Activated CD4-positive, alpha-beta memory T cell treated with anti-CD3 and anti-CD28 coated beads for 36 hours (primary cell): ENCODE measurements at regions not wholly inside any gene's neighbourhood (a gene's known extent, or its start where the extent isn't known, plus 50 kb on each side); places are given as distances from the start of the nearest gene placed in this dataset.

Experiments used
- CTCF ChIA-PET: fragments of 350-600 bp; sonication (Branson Sonifier 250); formaldehyde crosslinking; loops from one replicate; lab custom pipeline; 2021; ENCODE audit warnings: antibody characterized with exemption, inconsistent platforms; lab: Charles Lee
- POLR2A ChIA-PET: fragments of 350-600 bp; sonication (Branson Sonifier 250); formaldehyde crosslinking; loops from one replicate; lab custom pipeline; 2021; ENCODE audit warnings: antibody characterized with exemption; lab: Charles Lee
- DNase-seq: peaks from one replicate; pipeline ENCODE4 v3.0.0-alpha.2; 2020
- H3K27ac Mint-ChIP-seq: one replicate; pipeline ENCODE4 v1.8.0; 2021; ENCODE audit warnings: mixed read lengths
- H3K27me3 Mint-ChIP-seq: one replicate; pipeline ENCODE4 v1.8.0; 2021; ENCODE audit warnings: mixed read lengths
- H3K36me3 Mint-ChIP-seq: one replicate; pipeline ENCODE4 v1.8.0; 2021; ENCODE audit warnings: mixed read lengths
- H3K4me1 Mint-ChIP-seq: one replicate; pipeline ENCODE4 v1.8.0; 2021; ENCODE audit warnings: low read depth, mixed read lengths
- H3K4me3 Mint-ChIP-seq: one replicate; pipeline ENCODE4 v1.8.0; 2021; ENCODE audit warnings: mild to moderate bottlenecking, mixed read lengths
- H3K9me3 Mint-ChIP-seq: one replicate; pipeline ENCODE4 v1.8.0; 2021; ENCODE audit warnings: mixed read lengths
- intact Hi-C: fragments of 100-400 bp; cut with micrococcal nuclease; formaldehyde crosslinking; loops from one replicate; pipeline ENCODE4 v1.15.1; 2023

DNA sequence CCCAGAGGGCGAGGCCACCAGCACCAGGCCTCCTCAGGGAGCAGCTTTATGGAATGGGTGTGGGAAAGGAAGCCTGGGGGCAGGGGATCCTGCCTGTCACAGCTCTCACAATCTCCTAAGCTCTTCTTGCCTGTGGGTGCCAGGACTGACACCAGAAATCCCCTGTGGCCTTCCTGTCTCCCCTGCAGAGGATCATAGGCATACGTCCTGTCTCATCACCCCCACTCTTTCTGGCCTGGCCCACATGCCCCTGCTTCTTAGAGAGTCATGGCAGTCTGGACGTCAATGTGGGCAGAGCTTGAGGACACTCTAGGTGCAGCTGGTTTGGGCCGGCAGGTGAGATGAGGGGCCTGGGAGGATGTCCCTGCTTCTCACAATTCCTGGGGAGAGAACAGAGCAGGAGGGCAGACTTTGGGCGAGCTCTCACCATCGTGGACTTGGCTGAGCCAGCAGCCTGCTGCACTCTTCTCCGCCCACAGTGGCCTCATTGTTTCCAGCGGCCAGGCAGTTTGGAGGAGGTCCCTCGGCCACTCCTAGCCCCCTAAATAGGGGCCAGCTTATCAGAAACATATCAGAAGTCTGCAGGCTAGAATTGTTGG lies 67.3 kb upstream of the ZFR start:
- Mint-ChIP-seq H3K4me1 (no peaks in the 10 kb centered on the region), H3K36me3 (no peaks in the 10 kb centered on the region), H3K9me3 (no peaks in the 10 kb centered on the region), H3K4me3 (no peak overlapping the region), H3K27ac (no peak overlapping the region), H3K27me3 (no peaks in the 10 kb centered on the region)
- ChIA-PET POLR2A (no interaction called here), CTCF (interaction anchor here (1.6 to 2.8 kb wide), 2 partner anchors 22 to 78 kb away, joined by 4 to 14 read pairs; no protein-coding TSS in a partner anchor)
- no peak for DNase-seq
- intact Hi-C loops = no loop called here

DNA sequence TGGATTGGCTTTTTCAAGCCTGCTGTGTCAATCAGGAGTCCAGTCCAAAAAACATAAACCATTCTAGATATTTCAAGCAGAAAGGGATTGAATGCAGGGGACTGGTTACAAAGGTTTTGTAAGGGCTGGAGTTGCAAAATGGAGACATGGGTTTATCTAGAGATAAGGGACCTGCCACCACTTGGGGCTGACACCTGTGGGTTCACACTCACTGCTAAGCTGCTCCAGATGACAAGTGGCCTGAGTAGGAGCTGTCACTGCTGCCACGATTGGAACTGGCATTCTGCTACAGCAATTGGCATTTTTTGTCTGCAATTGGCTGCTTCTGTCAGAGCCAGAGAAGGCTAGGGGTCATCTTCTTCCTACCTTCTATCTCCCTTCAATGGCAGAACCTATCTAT lies 66.3 kb upstream of the ZFR start:
- intact Hi-C loops = no loop called here
- Mint-ChIP-seq H3K27me3 (no peaks in the 10 kb centered on the region), H3K36me3 (no peaks in the 10 kb centered on the region), H3K4me3 (no peak overlapping the region), H3K4me1 (no peaks in the 10 kb centered on the region), H3K9me3 (no peaks in the 10 kb centered on the region), H3K27ac (no peak overlapping the region)
- POLR2A ChIA-PET = no interaction called here
- DNase-seq = no peak
- CTCF ChIA-PET = interaction anchor here (0.9 to 2.8 kb wide), 2 partner anchors 21 to 79 kb away, joined by 3 to 14 read pairs; no protein-coding TSS in a partner anchor

DNA sequence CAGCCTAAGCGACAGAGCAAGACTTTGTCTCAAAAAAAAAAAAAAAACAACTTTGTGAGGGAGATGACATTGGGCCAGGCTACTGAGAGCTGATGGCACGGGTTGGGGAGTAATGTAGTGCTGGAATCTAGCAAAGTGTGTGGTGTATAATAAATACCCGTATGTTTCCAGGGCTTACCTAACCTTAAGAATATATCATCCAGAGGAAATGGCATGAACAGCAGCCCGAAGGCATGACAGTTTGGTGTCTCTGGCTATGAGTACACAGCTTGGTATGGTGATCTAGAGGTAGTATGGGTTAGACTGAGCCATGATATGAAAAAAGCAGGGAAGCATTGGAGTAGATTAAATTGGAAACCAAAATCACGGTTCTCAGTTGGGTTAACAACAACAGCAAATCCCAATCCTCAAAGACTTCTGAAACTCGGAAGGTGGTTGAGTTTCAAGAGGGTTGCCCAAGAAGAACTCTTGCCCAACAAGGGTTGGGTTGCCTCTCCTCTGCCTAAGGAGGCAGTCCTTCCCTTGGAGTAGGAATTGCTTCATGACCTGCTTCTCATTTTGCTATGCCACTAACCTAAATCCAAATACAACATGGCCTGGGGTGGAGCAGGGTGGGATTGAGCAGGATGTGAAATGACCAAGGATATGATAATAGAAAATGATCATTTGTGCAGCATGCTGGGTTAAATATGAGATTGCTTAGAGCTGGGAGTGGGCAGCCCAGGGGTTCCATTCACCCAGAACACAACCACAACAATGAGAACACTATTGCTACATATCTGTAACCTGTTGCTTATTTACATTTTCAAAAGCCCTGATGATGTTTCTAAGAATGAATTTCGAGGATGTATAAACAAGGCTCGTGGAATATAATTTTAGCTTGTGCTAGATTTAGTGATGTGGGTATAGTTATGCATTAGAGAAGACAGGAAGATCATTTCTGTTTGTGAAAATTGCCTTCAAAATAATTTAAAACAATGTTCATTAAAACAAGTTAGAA lies 64.6 kb upstream of the ZFR start:
- Mint-ChIP-seq H3K9me3 (no peaks in the 10 kb centered on the region), H3K36me3 (no peaks in the 10 kb centered on the region), H3K27me3 (no peaks in the 10 kb centered on the region), H3K4me3 (no peak overlapping the region), H3K27ac (no peak overlapping the region), H3K4me1 (peaks cover 14% of the 10 kb centered on the region)
- POLR2A ChIA-PET = no interaction called here
- DNase-seq = no peak
- CTCF ChIA-PET = interaction anchor here (1.3 to 2.0 kb wide), 2 partner anchors 20 to 81 kb away, joined by 6 to 8 read pairs; no protein-coding TSS in a partner anchor
- intact Hi-C loops = no loop called here

DNA sequence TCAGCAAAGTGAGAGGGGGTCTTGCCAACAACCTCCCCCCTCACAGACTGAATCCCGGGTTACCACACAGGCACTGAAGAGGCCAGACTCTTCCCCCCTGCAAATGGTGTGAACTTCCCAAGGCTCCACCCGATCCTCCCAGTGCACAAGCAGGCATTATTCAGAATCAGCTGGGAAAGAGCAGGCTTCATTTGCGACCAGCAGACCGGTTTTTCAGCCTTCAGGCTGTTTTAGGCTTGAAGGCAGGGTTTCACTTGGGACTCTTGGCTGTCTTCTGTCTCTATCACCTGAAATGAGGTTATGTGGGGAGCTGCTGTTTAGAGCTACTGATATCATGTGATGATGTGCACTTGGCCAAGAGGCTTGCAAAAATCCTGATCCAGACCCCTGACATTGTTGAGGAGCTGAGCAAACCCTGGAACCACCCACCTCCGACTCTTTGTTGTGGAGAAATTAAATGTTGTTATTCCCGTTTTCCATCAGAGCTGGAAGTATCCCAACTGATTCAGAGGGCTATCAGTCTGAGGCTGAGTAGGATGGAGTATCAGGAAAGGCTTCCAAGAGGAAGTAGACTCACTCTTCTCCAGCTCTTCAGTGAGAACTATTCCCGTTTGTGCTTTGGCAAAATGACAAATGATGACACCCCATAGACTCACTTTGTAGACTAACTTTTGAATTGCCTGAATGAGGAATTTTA lies 63.3 kb upstream of the ZFR start:
- DNase-seq = no peak
- peaks cover 14% of the 10 kb centered on the region for H3K4me1 Mint-ChIP-seq
- CTCF ChIA-PET = interaction anchor here (1.3 kb wide), 1 partner anchor 19 kb away, joined by 6 read pairs; no protein-coding TSS in a partner anchor
- H3K27ac Mint-ChIP-seq = no peak overlapping the region
- H3K36me3 Mint-ChIP-seq = no peaks in the 10 kb centered on the region
- H3K9me3 Mint-ChIP-seq = no peaks in the 10 kb centered on the region
- no peaks in the 10 kb centered on the region for H3K27me3 Mint-ChIP-seq
- H3K4me3 Mint-ChIP-seq = no peak overlapping the region
- intact Hi-C loops = no loop called here
- POLR2A ChIA-PET = no interaction called here

DNA sequence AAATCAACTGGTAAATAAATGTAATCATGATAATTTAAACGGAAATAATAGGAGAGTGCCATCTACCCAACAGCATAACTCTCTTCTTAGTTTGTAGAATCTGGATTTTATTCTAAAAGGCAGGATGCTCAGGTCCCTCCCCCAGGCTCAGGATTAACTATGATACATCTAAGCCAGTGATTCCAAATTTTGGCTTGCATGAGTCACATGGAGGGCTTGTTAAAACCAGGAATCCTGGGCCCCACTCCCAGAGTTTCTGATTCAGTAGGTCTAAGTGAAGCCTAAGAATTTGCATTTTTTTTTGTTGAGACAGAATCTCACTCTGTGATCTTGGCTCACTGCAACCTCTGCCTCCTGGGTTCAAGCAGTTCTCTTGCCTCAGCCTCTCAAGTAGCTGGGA lies 62.3 kb upstream of the ZFR start:
- CTCF ChIA-PET = interaction anchor here (1.0 to 3.1 kb wide), 3 partner anchors 10 to 1427 kb away, joined by 3 to 22 read pairs (median 3); no protein-coding TSS in a partner anchor
- POLR2A ChIA-PET = no interaction called here
- Mint-ChIP-seq H3K4me1 (peaks cover 14% of the 10 kb centered on the region), H3K27me3 (no peaks in the 10 kb centered on the region), H3K9me3 (no peaks in the 10 kb centered on the region), H3K27ac (no peak overlapping the region), H3K4me3 (no peak overlapping the region), H3K36me3 (no peaks in the 10 kb centered on the region)
- intact Hi-C loops = no loop called here
- DNase-seq = no peak

DNA sequence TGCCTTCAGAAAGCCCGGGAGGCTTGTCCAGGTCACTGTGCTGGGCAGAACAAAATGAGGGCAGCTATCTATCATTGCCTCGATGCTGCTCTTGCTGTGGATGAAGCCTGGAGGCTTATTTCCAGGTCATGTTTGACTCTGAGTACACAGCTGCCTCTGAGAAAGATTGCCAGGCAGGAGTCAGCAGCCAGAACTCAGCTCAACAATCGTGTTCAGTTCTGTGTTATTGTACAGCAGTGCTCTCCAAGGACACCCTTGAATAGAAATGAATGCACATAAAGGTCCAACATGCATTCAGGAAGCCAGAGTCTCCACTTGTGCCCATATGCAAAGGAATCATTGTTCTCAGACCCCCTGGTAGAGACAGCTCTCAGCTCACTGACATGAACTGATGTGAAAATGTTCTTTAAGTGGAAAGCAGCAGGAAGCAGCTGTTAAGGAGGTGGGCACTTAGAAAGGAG lies 61.7 kb upstream of the ZFR start:
- ChIA-PET POLR2A (no interaction called here), CTCF (interaction anchor here (1.0 to 3.2 kb wide), 4 partner anchors 9 to 1428 kb away, joined by 3 to 22 read pairs (median 11); no protein-coding TSS in a partner anchor)
- no peaks in the 10 kb centered on the region for H3K36me3 Mint-ChIP-seq
- no peaks in the 10 kb centered on the region for H3K27me3 Mint-ChIP-seq
- intact Hi-C loops = no loop called here
- H3K4me3 Mint-ChIP-seq = no peak overlapping the region
- DNase-seq = no peak
- H3K9me3 Mint-ChIP-seq = no peaks in the 10 kb centered on the region
- no peak overlapping the region for H3K27ac Mint-ChIP-seq
- H3K4me1 Mint-ChIP-seq = peaks cover 14% of the 10 kb centered on the region

DNA sequence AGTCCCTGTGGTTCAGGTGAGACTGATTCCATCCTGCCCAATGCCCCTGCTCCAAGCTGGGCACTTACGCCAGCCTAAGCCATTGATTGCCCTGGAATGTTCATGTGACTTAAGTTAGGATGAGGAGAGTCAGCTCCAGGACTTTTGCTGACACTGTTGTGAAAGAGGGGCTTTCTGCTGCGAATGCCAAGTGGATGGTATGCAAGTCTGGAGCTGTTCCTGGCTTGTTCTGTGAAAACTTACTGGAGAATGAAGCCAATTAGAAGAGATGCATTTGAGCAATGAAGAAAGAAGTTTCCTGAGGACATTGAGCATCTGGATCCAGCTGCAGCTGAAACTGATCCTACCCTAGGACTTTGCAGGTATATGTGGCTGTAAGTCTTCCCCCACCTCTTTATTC lies 61.2 kb upstream of the ZFR start:
- CTCF ChIA-PET = interaction anchor here (1.0 to 3.2 kb wide), 5 partner anchors 9 to 1428 kb away, joined by 3 to 22 read pairs (median 3); no protein-coding TSS in a partner anchor
- POLR2A ChIA-PET = interaction anchor here (1.1 kb wide), 1 partner anchor 26 kb away, joined by 3 read pairs; no protein-coding TSS in a partner anchor
- intact Hi-C loops = no loop called here
- H3K4me3 Mint-ChIP-seq = no peak overlapping the region
- H3K36me3 Mint-ChIP-seq = no peaks in the 10 kb centered on the region
- H3K4me1 Mint-ChIP-seq = peaks cover 14% of the 10 kb centered on the region
- H3K27ac Mint-ChIP-seq = no peak overlapping the region
- H3K27me3 Mint-ChIP-seq = no peaks in the 10 kb centered on the region
- H3K9me3 Mint-ChIP-seq = no peaks in the 10 kb centered on the region
- DNase-seq = no peak

DNA sequence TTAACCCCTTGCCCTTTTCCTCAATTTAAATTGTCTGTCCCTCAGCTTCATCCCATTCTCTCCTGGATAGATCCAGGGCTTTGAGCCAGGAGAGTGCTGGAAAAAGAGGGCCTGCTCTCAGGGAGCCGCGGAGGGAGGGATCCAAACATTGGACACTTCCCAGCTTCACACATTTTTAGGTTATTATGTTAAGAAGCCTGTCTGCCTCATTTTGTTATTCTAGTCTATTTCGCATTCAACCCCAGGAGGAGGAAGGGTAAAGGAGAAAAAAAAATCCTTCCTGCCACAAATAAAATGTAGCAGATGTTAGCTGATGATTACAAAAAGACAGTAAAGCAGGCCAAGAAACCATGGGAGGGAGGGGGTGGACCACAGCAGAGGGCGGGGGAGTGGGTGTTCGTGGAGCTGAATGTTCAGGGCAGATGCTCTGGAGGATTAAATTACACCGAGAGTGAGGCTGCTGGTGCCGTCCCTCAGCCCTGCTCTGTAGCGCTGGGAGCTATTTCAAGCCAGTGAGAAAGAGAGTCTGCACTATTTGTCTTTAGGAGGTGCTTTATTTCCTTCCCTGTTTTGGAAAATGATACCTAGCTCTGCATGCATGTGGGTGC lies 60.6 kb upstream of the ZFR start:
- intact Hi-C loops = no loop called here
- Mint-ChIP-seq H3K27me3 (no peaks in the 10 kb centered on the region), H3K4me1 (peaks cover 14% of the 10 kb centered on the region), H3K4me3 (no peak overlapping the region), H3K9me3 (no peaks in the 10 kb centered on the region), H3K36me3 (no peaks in the 10 kb centered on the region), H3K27ac (no peak overlapping the region)
- DNase-seq = no peak
- CTCF ChIA-PET = interaction anchor here (0.7 to 3.2 kb wide), 6 partner anchors 16 to 175 kb away, joined by 3 to 22 read pairs (median 3); no protein-coding TSS in a partner anchor
- POLR2A ChIA-PET = interaction anchor here (1.1 kb wide), 1 partner anchor 27 kb away, joined by 3 read pairs; no protein-coding TSS in a partner anchor

DNA sequence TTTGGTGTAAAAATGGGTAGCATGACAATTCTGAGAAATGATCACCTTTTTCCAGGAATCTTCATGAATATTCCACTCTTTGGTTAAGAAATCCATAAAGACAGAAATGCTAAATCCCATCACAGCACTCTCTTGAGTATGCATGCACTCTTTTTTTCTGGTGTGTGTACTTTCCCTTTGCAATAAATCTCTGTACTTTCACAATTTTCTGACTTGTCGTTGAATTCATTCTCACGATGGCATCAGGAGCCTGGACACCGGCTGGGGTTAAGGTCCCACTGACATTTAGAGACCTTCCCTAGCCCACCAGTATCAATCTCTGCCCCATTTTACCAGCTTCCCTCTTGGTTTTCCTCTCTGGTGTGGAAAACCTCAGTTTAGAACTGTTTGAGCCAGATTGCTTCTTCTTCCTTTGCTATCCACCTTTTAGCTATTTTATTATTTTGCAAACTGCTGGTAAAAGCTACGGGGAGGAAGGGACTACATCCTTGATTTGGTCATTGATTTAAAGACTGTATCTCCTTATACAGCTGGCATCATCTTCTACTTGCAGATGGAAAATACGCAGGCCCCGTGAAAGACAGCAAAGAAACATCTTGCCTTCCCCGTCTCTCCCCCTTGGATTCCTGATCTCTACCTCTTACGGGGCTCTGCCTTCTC lies 59.9 kb upstream of the ZFR start:
- H3K4me1 Mint-ChIP-seq = peaks cover 19% of the 10 kb centered on the region
- no peak for DNase-seq
- H3K9me3 Mint-ChIP-seq = no peaks in the 10 kb centered on the region
- H3K27me3 Mint-ChIP-seq = no peaks in the 10 kb centered on the region
- no peak overlapping the region for H3K27ac Mint-ChIP-seq
- intact Hi-C loops = no loop called here
- POLR2A ChIA-PET = interaction anchor here (1.1 kb wide), 1 partner anchor 27 kb away, joined by 3 read pairs; no protein-coding TSS in a partner anchor
- no peak overlapping the region for H3K4me3 Mint-ChIP-seq
- H3K36me3 Mint-ChIP-seq = no peaks in the 10 kb centered on the region
- CTCF ChIA-PET = interaction anchor here (0.8 to 3.2 kb wide), 5 partner anchors 15 to 175 kb away, joined by 3 to 22 read pairs (median 3); no protein-coding TSS in a partner anchor

DNA sequence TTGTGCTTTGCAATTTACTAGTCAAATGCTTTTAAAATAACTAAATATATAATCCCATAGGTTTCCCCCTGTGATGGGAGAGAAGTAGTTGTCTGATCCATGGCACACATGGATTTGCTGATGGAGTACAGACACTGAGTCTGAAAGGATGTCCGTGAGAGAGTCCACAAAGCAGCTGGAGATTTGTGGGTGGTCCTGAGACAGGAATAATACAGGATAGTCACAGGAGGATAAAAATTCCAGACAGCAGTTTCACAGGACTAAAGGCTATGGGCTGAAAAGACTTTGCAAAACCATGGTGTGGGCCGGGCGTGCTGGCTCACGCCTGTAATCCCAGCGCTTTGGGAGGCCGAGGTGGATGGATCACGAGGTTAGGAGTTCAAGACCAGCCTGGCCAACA lies 58.7 kb upstream of the ZFR start:
- Mint-ChIP-seq H3K4me1 (peaks cover 23% of the 10 kb centered on the region), H3K36me3 (no peaks in the 10 kb centered on the region), H3K27me3 (no peaks in the 10 kb centered on the region), H3K27ac (no peak overlapping the region), H3K4me3 (no peak overlapping the region), H3K9me3 (no peaks in the 10 kb centered on the region)
- intact Hi-C loops = no loop called here
- CTCF ChIA-PET = interaction anchor here (3.2 kb wide), 1 partner anchor 14 kb away, joined by 19 read pairs; no protein-coding TSS in a partner anchor
- DNase-seq = no peak
- POLR2A ChIA-PET = no interaction called here
